HG03571 (cell line): ENCODE measurements at regions not wholly inside any gene's neighbourhood (a gene's known extent, or its start where the extent isn't known, plus 50 kb on each side); places are given as distances from the start of the nearest gene placed in this dataset.

Experiments
- ATAC-seq: cut with Tn5 transposase; IDR thresholded peaks from one replicate; pipeline ENCODE4 v1.9.1; 2021; ENCODE audit not compliant: unreplicated experiment

- ATAC-seq, result no peak
These were observed 53.6 kb upstream of the RBMS3 start for GRCh38 chr3:29227307-29227706.
